Gastrocnemius medialis (tissue), 4 donors: ENCODE measurements at regions not wholly inside any gene's neighbourhood (a gene's known extent, or its start where the extent isn't known, plus 50 kb on each side); places are given as distances from the start of the nearest gene placed in this dataset.

Source experiments
- CTCF ChIP-seq, 5 experiments: fragments of 450-650 bp in 3 of 5; fragments of 200-600 bp in 2 of 5; sonication (generic) in 2 of 5; IDR thresholded peaks in 4 of 5; conservative IDR thresholded peaks in 1 of 5; 1 replicate in 4 of 5; 2 replicates in 1 of 5; pipeline ENCODE4 v1.5.1; 2016 to 2019; ENCODE audit warnings: antibody characterized with exemption in 5 of 5, mild to moderate bottlenecking in 3 of 5, moderate library complexity in 3 of 5
- POLR2A ChIP-seq, 2 donors: fragments of 450-650 bp; IDR thresholded peaks; one replicate each; pipeline ENCODE4 v1.6.1; 2017; ENCODE audit warnings: antibody characterized with exemption in 2 of 2, mild to moderate bottlenecking in 2 of 2, moderate library complexity in 2 of 2

DNA sequence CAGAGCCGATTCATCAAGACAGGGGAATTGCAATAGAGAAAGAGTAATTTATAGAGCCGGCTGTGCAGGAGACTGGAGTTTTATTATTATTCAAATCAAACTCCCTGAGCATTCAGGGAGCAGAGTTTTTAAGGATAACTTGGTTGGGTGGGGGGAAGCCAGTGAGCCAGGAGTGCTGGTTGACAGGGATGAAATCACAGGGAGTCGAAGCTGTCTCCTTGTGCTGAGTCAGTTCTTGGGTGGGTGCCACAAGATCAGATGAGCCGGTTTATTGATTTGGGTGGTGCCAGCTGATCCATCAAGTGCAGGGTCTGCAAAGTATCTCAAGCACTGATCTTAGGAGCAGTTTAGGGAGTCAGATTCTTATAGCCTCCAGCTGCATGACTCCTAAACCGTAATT lies 95.4 kb upstream of the CCDC80 start:
- TF ChIP-seq POLR2A (IDR thresholded peaks at IDR 0.05) (no peak), CTCF (IDR thresholded peaks at IDR 0.05 in 4 of 5, conservative IDR thresholded peaks at IDR 0.05 in 1 of 5) (no peak)
